Activated T-cell treated with anti-CD3 and anti-CD28 coated beads for 4 hours (primary cell): ENCODE measurements at regions not wholly inside any gene's neighbourhood (a gene's known extent, or its start where the extent isn't known, plus 50 kb on each side); places are given as distances from the start of the nearest gene placed in this dataset.

Source experiments
- DNase-seq: peaks from one replicate; pipeline ENCODE4 v3.0.0-alpha.2; 2020

- DNase-seq = no peak
Measured at GRCh38 chr20:20877079-20877478, 164.6 kb upstream of the RALGAPA2 start.

- no peak for DNase-seq
Measured at GRCh38 chr20:20875716-20876115, 163.3 kb upstream of the RALGAPA2 start.

GRCh38 chr20:20872428-20872827, 160.0 kb upstream of the RALGAPA2 start:
- DNase-seq = no peak

- no peak for DNase-seq
Measured at GRCh38 chr20:20869161-20869775, 156.8 kb upstream of the RALGAPA2 start.

GRCh38 chr20:20864351-20865096, 152.1 kb upstream of the RALGAPA2 start:
- DNase-seq = no peak

- DNase-seq = peak; percentile 78
Measured at GRCh38 chr20:20860078-20860806, 147.8 kb upstream of the RALGAPA2 start.

- no peak for DNase-seq
Measured at GRCh38 chr20:20859510-20859909, 147.1 kb upstream of the RALGAPA2 start.

GRCh38 chr20:20856956-20857355, 144.5 kb upstream of the RALGAPA2 start:
- DNase-seq = no peak

- DNase-seq = no peak
Measured at GRCh38 chr20:20856306-20856705, 143.9 kb upstream of the RALGAPA2 start.

GRCh38 chr20:20851385-20851784, 138.9 kb upstream of the RALGAPA2 start:
- no peak for DNase-seq

GRCh38 chr20:20850407-20850806, 138.0 kb upstream of the RALGAPA2 start:
- DNase-seq = no peak

GRCh38 chr20:20849161-20849560, 136.7 kb upstream of the RALGAPA2 start:
- no peak for DNase-seq

GRCh38 chr20:20847814-20848213, 135.4 kb upstream of the RALGAPA2 start:
- DNase-seq = no peak

- DNase-seq = no peak
Measured at GRCh38 chr20:20843982-20844381, 131.5 kb upstream of the RALGAPA2 start.

- no peak for DNase-seq
Measured at GRCh38 chr20:20839771-20840170, 127.3 kb upstream of the RALGAPA2 start.

GRCh38 chr20:20837574-20838021, 125.2 kb upstream of the RALGAPA2 start:
- DNase-seq = no peak

GRCh38 chr20:20836836-20837235, 124.4 kb upstream of the RALGAPA2 start:
- no peak for DNase-seq

GRCh38 chr20:20835897-20836296, 123.5 kb upstream of the RALGAPA2 start:
- no peak for DNase-seq

- no peak for DNase-seq
Measured at GRCh38 chr20:20834008-20834407, 121.6 kb upstream of the RALGAPA2 start.

- no peak for DNase-seq
Measured at GRCh38 chr20:20832715-20833114, 120.3 kb upstream of the RALGAPA2 start.

- no peak for DNase-seq
Measured at GRCh38 chr20:20831794-20832193, 119.3 kb upstream of the RALGAPA2 start.

GRCh38 chr20:20829681-20830080, 117.2 kb upstream of the RALGAPA2 start:
- DNase-seq = no peak

- DNase-seq = no peak
Measured at GRCh38 chr20:20827992-20828597, 115.7 kb upstream of the RALGAPA2 start.
